RWPE2 (cell line): ENCODE measurements at regions not wholly inside any gene's neighbourhood (a gene's known extent, or its start where the extent isn't known, plus 50 kb on each side); places are given as distances from the start of the nearest gene placed in this dataset.

Source experiments
- ATAC-seq: fragments of 200-7000 bp; cut with Tn5 transposase; 3 replicates; pipeline ENCODE4 v1.9.1; 2021; ENCODE audit warnings: low read depth
- DNase-seq: peaks from one replicate; pipeline ENCODE4 v3.0.0-alpha.2; 2020; ENCODE audit warnings: low spot score
- H3K27ac ChIP-seq: fragments of 450-650 bp; 2 replicates; pipeline ENCODE4 v1.5.1; 2017; ENCODE audit warnings: mild to moderate bottlenecking; ENCODE audit not compliant: poor library complexity, severe bottlenecking
- H3K27me3 ChIP-seq: fragments of 250-450 bp; sonication (Bioruptor Pico); 2 replicates; pipeline ENCODE4 v1.5.1; 2021; ENCODE audit warnings: mild to moderate bottlenecking, moderate library complexity; ENCODE audit not compliant: insufficient read depth, poor library complexity, severe bottlenecking
- H3K36me3 ChIP-seq: fragments of 250-450 bp; sonication (Bioruptor Pico); 2 replicates; pipeline ENCODE4 v1.5.1; 2020; ENCODE audit warnings: low read depth, mild to moderate bottlenecking, moderate library complexity
- H3K4me1 ChIP-seq: fragments of 250-450 bp; sonication (Bioruptor Pico); 2 replicates; pipeline ENCODE4 v1.5.1; 2021; ENCODE audit warnings: mild to moderate bottlenecking, moderate library complexity; ENCODE audit not compliant: insufficient read depth, poor library complexity, severe bottlenecking
- H3K4me3 ChIP-seq: fragments of 250-450 bp; sonication (Bioruptor Pico); 2 replicates; pipeline ENCODE4 v1.5.1; 2021; ENCODE audit warnings: mild to moderate bottlenecking, moderate library complexity; ENCODE audit not compliant: severe bottlenecking
- H3K9me3 ChIP-seq: fragments of 250-450 bp; sonication (Bioruptor Pico); 2 replicates; pipeline ENCODE4 v1.5.1; 2021; ENCODE audit warnings: mild to moderate bottlenecking, moderate library complexity; ENCODE audit not compliant: severe bottlenecking
- TF ChIP-seq, protein P1 (sequence below): fragments of 450-650 bp; IDR thresholded peaks from one replicate; pipeline ENCODE4 v1.5.1; 2017; ENCODE audit warnings: mild to moderate bottlenecking, moderate library complexity; ENCODE audit not compliant: poor library complexity, severe bottlenecking

DNA sequence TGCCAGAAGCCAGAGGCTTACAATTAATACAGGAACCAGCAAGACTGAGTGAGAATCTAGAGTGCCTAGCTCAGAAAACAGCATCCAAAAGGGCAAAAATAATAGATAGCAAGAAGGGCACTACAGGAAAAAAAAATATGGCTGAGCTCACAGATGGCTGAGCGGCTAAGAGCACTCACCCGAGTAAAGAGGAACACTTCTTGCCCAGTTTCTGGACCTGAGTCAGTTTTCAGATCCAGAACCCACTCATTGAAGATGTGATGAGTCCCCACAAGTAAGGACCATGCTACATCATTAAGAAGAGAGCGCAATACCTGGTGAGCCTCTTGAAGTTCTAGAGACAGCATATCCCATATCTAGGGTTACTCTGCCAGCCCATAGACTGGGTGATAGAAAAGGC lies 65.5 kb upstream of the MAP3K1 start:
- TF ChIP-seq, protein P1, sequence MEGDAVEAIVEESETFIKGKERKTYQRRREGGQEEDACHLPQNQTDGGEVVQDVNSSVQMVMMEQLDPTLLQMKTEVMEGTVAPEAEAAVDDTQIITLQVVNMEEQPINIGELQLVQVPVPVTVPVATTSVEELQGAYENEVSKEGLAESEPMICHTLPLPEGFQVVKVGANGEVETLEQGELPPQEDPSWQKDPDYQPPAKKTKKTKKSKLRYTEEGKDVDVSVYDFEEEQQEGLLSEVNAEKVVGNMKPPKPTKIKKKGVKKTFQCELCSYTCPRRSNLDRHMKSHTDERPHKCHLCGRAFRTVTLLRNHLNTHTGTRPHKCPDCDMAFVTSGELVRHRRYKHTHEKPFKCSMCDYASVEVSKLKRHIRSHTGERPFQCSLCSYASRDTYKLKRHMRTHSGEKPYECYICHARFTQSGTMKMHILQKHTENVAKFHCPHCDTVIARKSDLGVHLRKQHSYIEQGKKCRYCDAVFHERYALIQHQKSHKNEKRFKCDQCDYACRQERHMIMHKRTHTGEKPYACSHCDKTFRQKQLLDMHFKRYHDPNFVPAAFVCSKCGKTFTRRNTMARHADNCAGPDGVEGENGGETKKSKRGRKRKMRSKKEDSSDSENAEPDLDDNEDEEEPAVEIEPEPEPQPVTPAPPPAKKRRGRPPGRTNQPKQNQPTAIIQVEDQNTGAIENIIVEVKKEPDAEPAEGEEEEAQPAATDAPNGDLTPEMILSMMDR: no peak
- no peak for DNase-seq
- Histone ChIP-seq H3K4me3 (no peak overlapping the region), H3K9me3 (no peaks in the 10 kb centered on the region), H3K27me3 (no peaks in the 10 kb centered on the region), H3K36me3 (no peaks in the 10 kb centered on the region), H3K4me1 (no peaks in the 10 kb centered on the region), H3K27ac (no peak overlapping the region)
- ATAC-seq: no peak

DNA sequence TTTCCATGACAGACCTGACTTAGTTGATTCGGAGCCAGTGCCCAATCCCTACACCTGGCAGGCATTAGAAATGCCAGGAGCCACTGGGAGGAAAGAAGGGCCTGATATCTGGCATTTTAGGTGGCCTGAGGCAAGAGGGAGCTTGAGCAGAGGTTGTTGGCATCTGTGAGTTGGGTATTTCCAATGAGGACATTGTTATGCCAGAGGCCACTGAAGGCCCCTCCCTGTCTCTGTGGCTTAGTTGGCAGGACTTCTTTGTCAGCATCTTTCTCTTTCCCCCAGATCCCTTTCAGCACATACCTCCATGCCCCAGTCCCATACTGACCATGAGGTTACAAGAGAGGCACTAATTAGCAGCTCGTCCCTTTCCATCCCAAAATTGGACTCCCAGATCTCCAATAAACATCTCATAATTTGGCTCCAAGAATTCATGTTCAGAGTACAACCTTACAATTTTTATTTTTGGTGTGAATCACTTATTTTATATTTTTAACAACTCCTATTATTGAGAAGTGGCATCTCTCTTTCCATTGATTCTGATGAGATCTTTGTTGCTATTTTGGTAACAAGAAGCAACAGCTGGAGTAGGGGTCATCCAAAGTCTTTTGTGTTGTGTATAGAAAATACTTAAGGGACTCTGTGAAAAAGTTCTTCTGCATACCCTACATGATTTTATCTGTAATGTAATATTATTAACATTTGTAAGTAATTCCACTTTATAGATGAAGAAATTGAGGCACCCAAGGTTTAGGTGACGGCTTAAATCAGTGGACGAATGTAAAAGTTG lies 68.6 kb upstream of the MAP3K1 start:
- H3K27ac ChIP-seq: no peak overlapping the region
- no peaks in the 10 kb centered on the region for H3K9me3 ChIP-seq
- no peaks in the 10 kb centered on the region for H3K4me1 ChIP-seq
- no peaks in the 10 kb centered on the region for H3K27me3 ChIP-seq
- TF ChIP-seq, protein P1: no peak
- ATAC-seq (no peak), DNase-seq (no peak)
- H3K36me3 ChIP-seq: no peaks in the 10 kb centered on the region
- no peak overlapping the region for H3K4me3 ChIP-seq

DNA sequence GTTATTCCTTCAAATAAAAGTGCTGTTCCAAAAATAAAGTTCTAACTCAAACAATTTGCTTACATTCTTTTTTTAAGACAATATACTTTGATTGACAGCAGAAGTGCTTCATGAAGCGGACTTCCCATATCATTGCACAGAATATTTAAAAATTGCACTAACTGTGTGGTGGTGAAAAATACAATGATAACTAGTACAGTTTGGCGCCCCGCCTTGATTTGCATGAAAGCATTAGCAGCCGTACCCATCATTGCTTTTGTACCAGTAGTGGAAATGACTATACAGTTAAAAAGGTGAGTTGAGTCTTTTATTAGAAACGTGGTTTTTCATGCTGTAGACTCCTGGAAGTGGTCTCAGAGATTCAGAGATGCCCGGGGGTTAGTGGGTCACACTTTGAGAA lies 69.5 kb upstream of the MAP3K1 start:
- Histone ChIP-seq H3K27me3 (no peaks in the 10 kb centered on the region), H3K4me1 (no peaks in the 10 kb centered on the region), H3K36me3 (no peaks in the 10 kb centered on the region), H3K4me3 (no peak overlapping the region), H3K9me3 (no peaks in the 10 kb centered on the region), H3K27ac (no peak overlapping the region)
- ATAC-seq: no peak
- TF ChIP-seq, protein P1: no peak
- DNase-seq: no peak

DNA sequence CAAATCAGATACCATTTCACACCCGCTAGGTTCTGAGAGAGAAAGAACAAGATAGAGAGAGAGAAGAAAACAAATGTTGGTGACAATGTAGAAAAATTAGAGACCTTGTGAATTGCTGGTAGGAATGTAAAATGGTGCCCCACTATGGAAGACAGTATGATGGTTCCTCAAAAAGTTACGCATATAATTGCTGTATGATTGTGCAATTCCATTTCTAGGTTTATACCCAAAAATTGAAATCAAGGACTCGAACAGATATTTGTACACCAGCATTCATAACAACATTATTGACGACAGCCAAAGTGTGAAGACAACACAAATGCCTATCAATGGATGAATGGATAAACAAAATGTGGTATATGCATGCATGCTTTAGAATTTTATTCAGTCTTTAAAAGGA lies 74.5 kb upstream of the MAP3K1 start:
- TF ChIP-seq, protein P1: no peak
- no peak overlapping the region for H3K27ac ChIP-seq
- no peaks in the 10 kb centered on the region for H3K36me3 ChIP-seq
- no peak for DNase-seq
- no peak for ATAC-seq
- no peaks in the 10 kb centered on the region for H3K9me3 ChIP-seq
- H3K27me3 ChIP-seq: no peaks in the 10 kb centered on the region
- H3K4me3 ChIP-seq: no peak overlapping the region
- no peaks in the 10 kb centered on the region for H3K4me1 ChIP-seq

DNA sequence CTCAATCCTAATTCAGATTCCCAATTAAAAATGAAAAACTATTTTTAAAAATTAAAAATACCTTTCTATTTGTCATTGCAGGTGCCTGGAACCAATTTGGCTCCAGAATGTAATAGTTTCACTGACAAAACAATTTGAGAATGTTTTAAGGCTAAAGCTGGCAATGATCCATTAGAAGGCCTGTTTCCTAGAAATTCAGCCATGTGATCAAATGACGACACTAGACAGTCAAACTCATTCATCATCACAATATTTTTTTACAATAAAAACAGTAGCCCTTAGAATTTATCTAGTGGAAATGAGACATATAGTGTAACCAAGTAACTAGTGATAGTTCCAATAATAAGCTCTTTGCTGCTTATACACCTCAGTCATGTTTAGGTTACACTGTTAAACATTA lies 75.4 kb upstream of the MAP3K1 start:
- TF ChIP-seq, protein P1: no peak
- Histone ChIP-seq H3K4me1 (no peaks in the 10 kb centered on the region), H3K27me3 (no peaks in the 10 kb centered on the region), H3K27ac (no peak overlapping the region), H3K36me3 (no peaks in the 10 kb centered on the region), H3K9me3 (no peaks in the 10 kb centered on the region), H3K4me3 (no peak overlapping the region)
- ATAC-seq (no peak), DNase-seq (no peak)
